PFSK-1 (cell line): ENCODE measurements at regions not wholly inside any gene's neighbourhood (a gene's known extent, or its start where the extent isn't known, plus 50 kb on each side); places are given as distances from the start of the nearest gene placed in this dataset.

Source experiments
- POLR2AphosphoS5 ChIP-seq: IDR thresholded peaks from 2 replicates; pipeline ENCODE4 v1.6.1; 2012; ENCODE audit warnings: low read depth, mild to moderate bottlenecking, control low read depth, low read length, moderate library complexity
- SIN3A ChIP-seq: IDR thresholded peaks from 2 replicates; pipeline ENCODE4 v1.6.1; 2012; ENCODE audit warnings: mild to moderate bottlenecking, low read length, moderate library complexity, borderline replicate concordance; ENCODE audit not compliant: insufficient read depth

DNA sequence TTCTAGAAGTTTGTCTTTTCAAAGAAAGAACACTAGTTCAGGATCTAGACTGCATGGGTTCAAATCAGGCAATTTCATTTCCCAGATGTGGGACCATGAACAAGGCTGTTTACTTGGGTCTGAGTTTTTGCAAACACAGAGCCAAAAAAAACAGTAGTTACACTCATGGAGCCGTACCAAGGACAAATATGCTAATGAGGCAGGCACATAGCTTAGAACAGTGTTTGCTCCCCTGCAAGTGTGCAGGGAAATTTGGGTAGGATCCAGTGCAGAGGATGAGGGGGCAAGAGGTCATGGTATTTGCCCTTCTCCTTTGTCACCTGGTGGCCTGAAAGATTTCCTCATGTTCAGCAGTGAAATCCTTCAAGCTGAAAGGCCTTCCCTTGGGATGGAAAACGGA is 860.4 kb downstream of the VRK1 start:
- TF ChIP-seq POLR2AphosphoS5 (no peak), SIN3A (no peak)
